Peyer's patch (tissue), 4 donors: ENCODE measurements at regions not wholly inside any gene's neighbourhood (a gene's known extent, or its start where the extent isn't known, plus 50 kb on each side); places are given as distances from the start of the nearest gene placed in this dataset.

Source experiments
- DNase-seq, 3 donors: peaks; one replicate each; pipeline ENCODE4 v3.0.0-alpha.2; 2017 to 2019
- H3K27ac ChIP-seq, 4 donors: fragments of 200-600 bp; sonication (generic); one replicate each; pipeline ENCODE4 v1.5.1; 2016 to 2019
- H3K27me3 ChIP-seq, 2 donors: fragments of 200-600 bp; sonication (generic); one replicate each; pipeline ENCODE4 v1.5.1; 2019
- H3K36me3 ChIP-seq, 3 donors: fragments of 200-600 bp; sonication (generic); one replicate each; pipeline ENCODE4 v1.5.1; 2016 to 2019
- H3K4me1 ChIP-seq, 4 donors: fragments of 200-600 bp; sonication (generic); one replicate each; pipeline ENCODE4 v1.5.1; 2016 to 2019
- H3K4me3 ChIP-seq, 4 donors: fragments of 200-600 bp; sonication (generic); 1 replicate in 3 of 4; 2 replicates in 1 of 4; pipeline ENCODE4 v1.5.1; 2016 to 2019; ENCODE audit warnings: mild to moderate bottlenecking in 1 of 4
- H3K9me3 ChIP-seq, 4 donors: fragments of 200-600 bp; sonication (generic); one replicate each; pipeline ENCODE4 v1.5.1; 2016 to 2019; ENCODE audit warnings: mild to moderate bottlenecking in 1 of 4
- CTCF ChIP-seq, 6 experiments: fragments of 450-650 bp in 4 of 6; fragments of 200-600 bp in 2 of 6; sonication (generic) in 1 of 6; IDR thresholded peaks; one replicate each; pipeline ENCODE4 v1.5.1; 2017 to 2019; ENCODE audit warnings: antibody characterized with exemption in 6 of 6, mild to moderate bottlenecking in 3 of 6, moderate library complexity in 1 of 6
- POLR2A ChIP-seq, 2 donors: fragments of 450-650 bp; IDR thresholded peaks; one replicate each; pipeline ENCODE4 v1.5.1; 2017; ENCODE audit warnings: antibody characterized with exemption in 2 of 2, mild to moderate bottlenecking in 2 of 2, moderate library complexity in 2 of 2

DNA sequence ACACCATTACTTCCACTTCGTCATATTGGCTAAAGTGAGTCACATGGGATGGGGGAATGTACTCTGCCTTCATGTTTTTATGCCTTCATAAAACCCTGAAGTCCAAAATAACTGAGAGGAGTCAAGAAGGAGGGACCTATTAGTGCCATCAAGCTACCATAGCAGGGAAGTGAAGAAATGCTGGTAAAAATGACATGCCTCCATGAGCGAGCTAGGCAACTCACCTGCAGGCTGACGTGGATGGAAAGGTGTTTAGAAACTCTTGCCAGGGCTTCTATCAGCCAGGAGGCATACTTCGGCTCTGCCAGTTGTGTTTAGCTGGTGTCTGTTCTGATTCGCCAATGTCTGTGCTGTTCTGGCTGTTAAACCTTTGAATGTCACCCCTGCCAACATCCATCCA is 424.4 kb upstream of the USP24 start:
- no peak for DNase-seq
- Histone ChIP-seq H3K27ac (no peak overlapping the region), H3K4me1 (no peaks in the 10 kb centered on the region), H3K9me3 (no peaks in the 10 kb centered on the region), H3K27me3 (no peaks in the 10 kb centered on the region), H3K4me3 (no peak overlapping the region), H3K36me3 (no peaks in the 10 kb centered on the region)
- no peak for TF ChIP-seq POLR2A (IDR thresholded peaks at IDR 0.05)
- TF ChIP-seq CTCF (IDR thresholded peaks at IDR 0.05) = no peak

- Histone ChIP-seq H3K4me3 (no peak overlapping the region), H3K9me3 (no peaks in the 10 kb centered on the region), H3K4me1 (no peaks in the 10 kb centered on the region), H3K27ac (no peak overlapping the region), H3K27me3 (no peaks in the 10 kb centered on the region), H3K36me3 (no peaks in the 10 kb centered on the region)
- no peak for TF ChIP-seq POLR2A (IDR thresholded peaks at IDR 0.05)
- TF ChIP-seq CTCF (IDR thresholded peaks at IDR 0.05) = no peak
- DNase-seq = no peak
These were observed 423.9 kb upstream of the USP24 start for GRCh38 chr1:55639051-55639450.

DNA sequence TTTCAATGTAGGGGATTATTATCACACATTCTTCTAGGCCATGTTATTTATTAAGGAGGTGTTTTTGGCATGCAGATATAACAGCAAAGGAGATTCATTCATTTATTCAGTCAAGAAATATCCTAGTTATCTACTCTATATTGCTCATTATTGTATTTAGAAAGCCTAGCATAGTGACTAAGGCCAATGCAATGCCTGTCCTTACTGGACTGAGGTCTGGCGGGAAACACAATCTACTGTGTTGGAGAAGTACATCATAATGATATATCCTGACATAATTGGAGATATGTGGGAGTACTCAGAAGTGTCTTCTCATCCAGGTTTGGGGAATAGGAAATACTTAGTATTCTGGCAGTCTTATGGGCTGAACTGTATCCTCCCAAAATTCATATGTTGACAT is 421.5 kb upstream of the USP24 start:
- H3K4me1 ChIP-seq = no peaks in the 10 kb centered on the region
- no peaks in the 10 kb centered on the region for H3K27me3 ChIP-seq
- H3K36me3 ChIP-seq = no peaks in the 10 kb centered on the region
- no peak overlapping the region for H3K27ac ChIP-seq
- no peak overlapping the region for H3K4me3 ChIP-seq
- TF ChIP-seq POLR2A (IDR thresholded peaks at IDR 0.05) (no peak), CTCF (IDR thresholded peaks at IDR 0.05) (no peak)
- DNase-seq = no peak
- H3K9me3 ChIP-seq = no peaks in the 10 kb centered on the region

DNA sequence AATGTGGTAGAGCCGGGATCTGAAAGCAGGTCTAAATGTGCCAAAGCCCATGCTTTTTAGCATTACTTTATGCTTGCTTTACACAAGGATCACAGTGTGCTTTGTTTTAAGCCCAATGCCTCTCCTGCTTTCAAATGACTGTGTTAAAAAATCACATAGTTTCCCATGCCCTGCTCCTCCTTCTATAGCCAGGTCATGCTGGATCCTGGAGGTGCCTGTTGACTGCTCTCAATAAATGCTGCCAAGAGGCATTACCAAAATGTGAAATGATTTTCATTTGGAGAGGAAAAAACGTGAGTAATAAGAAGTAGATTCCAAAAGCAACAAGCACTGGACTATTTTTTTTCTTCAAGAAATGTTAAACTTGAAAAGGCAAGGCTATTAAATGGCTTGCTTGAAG is 420.7 kb upstream of the USP24 start:
- H3K27me3 ChIP-seq = no peaks in the 10 kb centered on the region
- TF ChIP-seq CTCF (IDR thresholded peaks at IDR 0.05) (no peak), POLR2A (IDR thresholded peaks at IDR 0.05) (no peak)
- no peak for DNase-seq
- no peaks in the 10 kb centered on the region for H3K36me3 ChIP-seq
- H3K4me3 ChIP-seq = no peak overlapping the region
- no peaks in the 10 kb centered on the region for H3K4me1 ChIP-seq
- no peak overlapping the region for H3K27ac ChIP-seq
- no peaks in the 10 kb centered on the region for H3K9me3 ChIP-seq

GRCh38 chr1:55634516-55634915 is 419.4 kb upstream of the USP24 start:
- no peaks in the 10 kb centered on the region for H3K36me3 ChIP-seq
- no peak for TF ChIP-seq CTCF (IDR thresholded peaks at IDR 0.05)
- no peak for TF ChIP-seq POLR2A (IDR thresholded peaks at IDR 0.05)
- H3K9me3 ChIP-seq = no peaks in the 10 kb centered on the region
- H3K4me1 ChIP-seq = no peaks in the 10 kb centered on the region
- no peak overlapping the region for H3K4me3 ChIP-seq
- no peak for DNase-seq
- H3K27me3 ChIP-seq = no peaks in the 10 kb centered on the region
- H3K27ac ChIP-seq = no peak overlapping the region

DNA sequence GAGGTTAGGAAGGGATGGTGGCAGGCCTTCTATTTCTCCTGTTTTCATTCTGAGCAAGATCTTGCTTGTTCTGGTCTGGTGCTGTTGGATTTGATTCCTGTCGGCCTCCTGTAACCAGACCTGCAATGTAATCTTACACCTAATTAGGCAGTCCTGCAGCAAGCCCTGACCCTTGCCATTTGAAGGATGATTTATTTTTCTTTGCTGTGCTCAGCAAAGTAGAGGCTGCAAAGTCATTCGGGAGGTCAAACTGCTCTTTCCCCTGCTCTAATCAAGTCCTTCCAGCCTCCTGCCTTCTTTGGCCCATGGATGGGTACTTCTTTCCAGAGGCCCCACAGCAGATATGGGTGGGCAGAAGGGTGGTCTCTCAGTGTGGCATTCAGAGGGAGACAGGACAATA is 417.7 kb upstream of the USP24 start:
- H3K36me3 ChIP-seq = no peaks in the 10 kb centered on the region
- no peaks in the 10 kb centered on the region for H3K4me1 ChIP-seq
- H3K27ac ChIP-seq = no peak overlapping the region
- DNase-seq = no peak
- no peaks in the 10 kb centered on the region for H3K9me3 ChIP-seq
- H3K4me3 ChIP-seq = no peak overlapping the region
- TF ChIP-seq CTCF (IDR thresholded peaks at IDR 0.05) = no peak
- no peak for TF ChIP-seq POLR2A (IDR thresholded peaks at IDR 0.05)
- no peaks in the 10 kb centered on the region for H3K27me3 ChIP-seq
